Activated naive CD4-positive, alpha-beta T cell (primary cell): ENCODE measurements at regions not wholly inside any gene's neighbourhood (a gene's known extent, or its start where the extent isn't known, plus 50 kb on each side); places are given as distances from the start of the nearest gene placed in this dataset.
"Not testable (repeated sequence)": the region's sequence is repeated elsewhere in the genome, so short reads cannot be mapped to it uniquely, and the experiment has no call there.

Experiments
- DNase-seq, 4 experiments: peaks; one replicate each; lab custom pipeline; 2025; lab: John Stamatoyannopoulos, UW

DNA sequence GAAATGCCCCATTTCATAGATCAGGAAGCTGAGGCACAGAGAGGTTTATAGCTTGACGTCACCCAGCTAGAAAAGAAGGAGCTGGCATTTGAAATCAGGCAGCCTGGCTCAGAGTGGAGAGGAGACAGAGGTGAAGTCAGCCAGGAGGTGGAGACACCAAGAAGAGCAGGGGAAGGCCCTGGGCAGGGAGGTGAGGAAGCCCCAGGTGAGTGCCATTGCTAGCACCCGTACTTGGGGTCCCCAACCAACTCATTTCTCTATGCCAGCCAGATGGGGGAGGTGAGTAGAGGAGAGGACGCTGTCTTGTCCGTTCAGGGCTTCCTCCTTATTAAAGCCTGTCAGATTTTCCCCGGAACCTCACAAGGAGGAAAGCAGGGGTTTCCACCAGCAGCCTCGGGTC, 149.6 kb upstream of the TLE3 start:
- no peak for DNase-seq

GRCh38 chr15:70246623-70247220, 149.0 kb upstream of the TLE3 start:
- no peak for DNase-seq

DNA sequence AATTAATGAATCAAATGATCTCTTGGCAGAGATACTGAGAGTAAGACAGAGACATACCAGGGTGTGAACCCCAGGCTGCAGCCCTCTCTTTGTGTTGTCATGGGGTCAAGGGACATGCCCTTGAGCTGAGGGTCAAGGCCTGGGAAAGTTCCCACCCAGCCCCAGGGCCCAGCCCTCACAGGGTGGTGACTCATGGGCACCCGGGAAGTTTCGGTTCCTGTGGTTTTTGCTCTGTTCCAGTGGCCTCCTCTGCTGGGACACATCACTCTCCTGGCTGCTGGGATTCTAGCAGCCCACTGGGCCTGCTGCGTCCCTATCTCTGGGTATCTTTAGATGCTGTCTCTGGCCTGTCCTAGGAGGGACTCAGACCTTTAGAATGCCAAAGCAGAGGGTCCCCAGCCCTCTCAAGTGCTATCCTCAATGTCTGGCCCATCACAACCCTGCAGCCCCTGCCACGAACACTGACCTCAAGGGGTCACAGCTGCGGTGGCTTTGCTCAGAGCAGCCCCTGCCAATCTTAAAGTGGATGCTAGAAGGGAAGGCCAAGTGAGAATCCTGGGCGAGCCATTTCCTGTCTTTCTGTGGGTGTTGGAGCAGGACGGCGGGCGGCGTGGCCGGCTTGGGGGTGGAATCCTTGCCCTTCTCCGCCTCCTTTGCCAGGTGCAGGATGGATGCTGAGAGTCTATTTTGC, 148.4 kb upstream of the TLE3 start:
- DNase-seq: no peak

DNA sequence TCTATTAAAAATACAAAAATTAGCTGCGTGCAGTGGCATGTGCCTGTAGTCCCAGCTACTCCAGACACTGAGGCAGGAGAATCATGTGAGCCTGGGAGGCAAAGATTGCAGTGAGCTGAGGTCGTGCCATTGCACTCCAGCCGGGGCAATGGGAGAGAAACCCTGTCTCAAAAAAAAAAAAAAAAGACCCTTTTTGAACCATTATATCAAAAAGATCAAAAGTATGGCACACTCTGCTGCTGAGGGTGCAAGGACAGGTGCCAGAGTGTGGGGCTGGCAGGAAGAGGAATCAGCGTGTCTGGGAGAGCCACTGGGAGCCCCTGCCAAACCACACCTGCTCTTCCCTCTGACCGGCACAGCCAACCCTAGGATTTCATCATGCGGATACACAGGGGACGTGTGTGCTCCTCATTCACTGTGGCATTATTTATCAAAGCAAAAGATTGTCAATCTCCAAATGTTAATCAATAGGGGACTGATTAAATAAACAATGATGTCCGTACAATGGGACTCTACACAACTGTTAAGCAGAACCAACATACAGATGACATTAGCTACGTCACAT, 147.3 kb upstream of the TLE3 start:
- DNase-seq: no peak

DNA sequence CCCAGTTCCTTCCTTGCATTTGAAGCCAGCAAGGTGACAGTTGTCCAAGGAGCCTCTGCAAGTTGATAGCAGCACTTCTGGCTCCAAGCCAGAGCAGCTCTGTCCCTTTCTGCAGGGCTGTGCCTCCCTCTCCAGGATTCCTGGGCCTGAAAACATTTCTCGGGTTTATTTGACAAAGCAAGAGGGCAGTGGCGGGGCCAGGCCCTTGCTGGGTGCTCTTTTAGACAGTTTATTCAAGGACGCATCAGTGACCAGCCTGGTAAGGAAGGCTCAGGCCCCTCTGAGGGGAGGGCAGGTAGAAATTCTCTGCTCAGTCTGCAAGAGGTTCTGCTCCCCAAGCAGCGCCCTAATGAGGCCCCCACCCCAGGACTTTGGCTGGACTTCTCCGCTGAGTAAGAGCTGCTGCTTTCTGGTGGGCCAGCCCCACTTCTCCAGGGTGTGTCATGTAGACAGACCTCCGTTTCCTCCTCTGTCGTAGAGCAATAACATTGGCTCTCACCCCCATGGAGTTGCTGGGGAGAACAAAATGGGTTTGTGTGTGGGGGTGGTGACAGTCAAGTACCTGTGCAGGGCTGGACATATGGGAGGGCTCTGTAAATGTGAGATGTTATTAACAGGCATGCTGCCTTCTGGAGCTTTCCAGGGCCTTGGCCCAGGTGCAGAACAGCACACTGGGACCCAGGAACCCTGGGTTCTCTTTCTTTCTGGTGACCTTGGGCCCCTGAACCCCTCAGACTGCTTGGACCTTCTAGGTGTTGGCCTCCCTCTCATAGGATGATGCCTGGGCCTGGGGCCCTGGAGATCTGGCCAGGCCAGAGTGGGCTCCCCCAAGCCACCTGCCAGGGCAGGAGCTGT, 146.2 kb upstream of the TLE3 start:
- no peak for DNase-seq

GRCh38 chr15:70242951-70243685, 145.4 kb upstream of the TLE3 start:
- no peak for DNase-seq

DNA sequence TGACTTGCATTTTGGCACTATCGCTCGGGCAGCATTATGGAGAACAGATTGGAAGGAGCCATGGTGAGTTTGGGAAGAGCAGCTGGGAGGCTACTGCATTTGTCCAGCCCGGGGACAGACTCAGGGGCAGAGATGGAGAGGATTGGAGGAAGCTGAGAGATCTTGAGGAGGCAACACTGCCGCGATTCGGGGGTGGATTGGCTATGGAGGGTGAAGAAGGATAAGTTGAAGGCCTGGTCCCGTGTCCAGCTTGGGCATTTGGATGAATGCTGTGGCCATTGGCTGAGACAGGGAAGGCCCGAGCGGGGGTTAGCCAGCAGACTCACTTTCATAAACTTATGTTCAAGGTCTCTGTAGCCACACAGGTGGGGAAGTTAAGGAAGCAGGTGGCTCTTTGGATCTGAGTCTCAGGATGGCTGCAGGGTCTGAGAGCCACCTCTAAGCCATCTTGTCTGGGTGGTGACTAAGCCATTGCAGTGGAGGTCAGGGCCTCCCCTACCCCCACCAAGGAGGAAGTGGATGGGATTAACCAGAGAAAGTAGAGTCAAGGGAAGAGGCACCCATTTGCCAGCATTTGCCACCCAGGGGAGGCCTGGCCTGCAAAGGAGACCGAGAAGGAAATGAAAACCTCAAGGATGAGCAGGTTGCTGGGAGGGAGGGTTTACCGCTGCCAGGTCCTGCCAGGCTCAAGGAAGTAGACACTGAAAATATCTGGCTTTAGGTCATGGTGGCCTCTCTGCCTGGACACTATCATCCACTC, 144.0 kb upstream of the TLE3 start:
- DNase-seq: no peak

DNA sequence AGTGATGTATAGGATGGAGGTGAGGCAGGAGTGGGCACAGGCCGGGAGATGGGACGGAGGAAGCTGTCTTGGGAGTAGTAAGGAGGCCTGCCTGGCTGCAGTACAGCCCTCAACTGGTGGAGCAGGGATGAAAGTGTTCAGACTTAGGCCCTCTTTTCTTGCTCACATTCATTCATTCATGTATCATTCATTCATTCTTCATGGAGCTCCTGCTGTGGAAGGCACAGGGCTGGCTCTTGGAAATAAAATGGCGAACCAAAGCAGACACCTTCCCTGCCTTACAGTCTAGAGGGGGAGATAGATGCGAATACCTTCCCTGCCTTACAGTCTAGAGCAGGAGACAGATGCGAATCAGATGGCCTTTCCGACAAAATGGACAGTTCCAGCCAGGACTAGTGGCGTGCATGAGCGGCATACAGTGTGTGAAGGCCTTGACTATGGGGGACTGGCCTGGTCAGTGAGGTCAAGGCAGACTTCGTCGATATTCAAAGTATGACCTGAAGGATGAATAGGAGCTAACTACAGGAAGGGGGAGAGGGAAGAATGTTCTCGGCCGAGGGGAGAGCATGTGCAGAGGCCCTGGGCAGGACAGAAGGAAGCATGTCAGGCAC, 143.2 kb upstream of the TLE3 start:
- DNase-seq: no peak

DNA sequence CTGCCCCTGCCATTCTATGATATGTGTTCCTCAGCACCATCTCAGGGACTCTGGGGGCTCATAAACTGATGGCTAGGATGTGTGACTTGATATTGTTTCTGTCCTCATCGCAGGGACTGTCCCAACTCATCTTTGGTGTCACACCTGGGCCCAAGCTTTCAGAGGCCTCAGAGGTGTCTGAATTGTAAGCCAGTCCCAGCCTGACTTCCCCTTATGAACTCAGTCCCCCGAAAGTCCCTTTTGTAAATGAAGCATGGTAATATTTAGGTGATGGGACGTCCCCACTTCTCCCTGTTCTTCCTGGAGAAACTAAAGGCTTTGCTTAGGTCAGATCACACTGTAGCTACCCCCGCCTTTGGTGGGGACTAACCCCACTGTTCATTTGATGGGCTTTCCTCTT, 142.4 kb upstream of the TLE3 start:
- no peak for DNase-seq

DNA sequence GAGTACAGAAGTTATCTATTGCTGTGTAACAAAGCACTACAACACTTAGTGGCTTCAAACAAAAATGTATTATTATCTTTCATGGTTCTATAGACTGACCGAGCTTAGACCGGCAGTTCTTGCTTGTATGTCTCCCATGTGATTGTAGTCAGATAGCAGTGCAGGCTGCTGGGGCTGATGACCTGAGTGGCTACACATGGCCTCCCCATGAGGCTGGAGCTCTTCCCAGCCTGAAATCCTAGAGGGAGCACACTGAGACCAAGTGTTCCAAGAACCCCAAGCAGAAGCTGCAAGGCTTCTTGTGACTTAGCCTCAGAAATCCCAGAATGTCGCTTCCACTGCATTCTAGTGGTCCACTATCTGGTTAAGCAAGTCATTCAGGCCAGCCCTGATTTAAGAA, 141.2 kb upstream of the TLE3 start:
- DNase-seq: no peak

GRCh38 chr15:70237626-70238025, 139.9 kb upstream of the TLE3 start:
- no peak for DNase-seq

DNA sequence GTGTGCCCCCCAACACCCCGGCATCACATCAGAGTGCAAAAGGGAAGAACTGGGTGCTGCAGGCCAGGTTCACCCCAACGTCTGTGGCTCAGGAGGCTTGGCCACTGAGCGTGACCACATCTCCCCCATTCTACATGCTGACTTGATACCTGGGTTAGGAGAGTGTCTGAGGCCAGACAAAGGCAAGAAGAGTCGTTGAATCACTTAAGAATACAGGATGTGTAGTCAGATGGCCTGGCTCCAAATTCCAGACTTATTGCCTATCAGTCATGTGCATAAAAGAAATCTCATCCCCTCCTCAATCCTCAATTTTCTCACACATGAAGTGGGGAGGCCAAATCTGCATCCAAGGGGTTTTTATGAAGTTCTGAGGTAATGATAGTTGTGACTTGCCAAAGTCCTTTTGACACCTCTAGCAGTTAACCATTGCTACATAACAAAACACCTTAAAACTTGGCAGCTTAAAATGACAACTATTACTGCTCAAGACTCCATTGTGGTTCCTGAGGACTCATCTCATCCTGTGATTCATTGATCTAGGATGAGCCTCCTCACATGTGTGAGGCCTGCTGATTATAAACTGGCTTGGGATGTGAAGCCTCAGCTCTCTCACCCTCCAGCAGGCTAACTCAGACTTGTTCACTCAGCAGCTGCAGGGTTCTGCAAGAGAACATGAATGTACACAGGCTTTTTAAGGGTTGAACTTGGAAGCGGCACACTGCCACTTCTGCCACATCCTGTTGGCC, 138.8 kb upstream of the TLE3 start:
- no peak for DNase-seq

- no peak for DNase-seq
Observed at GRCh38 chr15:70235347-70235746, 137.6 kb upstream of the TLE3 start.

GRCh38 chr15:70234256-70234905, 136.7 kb upstream of the TLE3 start:
- DNase-seq: no peak

- no peak for DNase-seq
Observed at GRCh38 chr15:70231484-70231883, 133.8 kb upstream of the TLE3 start.

DNA sequence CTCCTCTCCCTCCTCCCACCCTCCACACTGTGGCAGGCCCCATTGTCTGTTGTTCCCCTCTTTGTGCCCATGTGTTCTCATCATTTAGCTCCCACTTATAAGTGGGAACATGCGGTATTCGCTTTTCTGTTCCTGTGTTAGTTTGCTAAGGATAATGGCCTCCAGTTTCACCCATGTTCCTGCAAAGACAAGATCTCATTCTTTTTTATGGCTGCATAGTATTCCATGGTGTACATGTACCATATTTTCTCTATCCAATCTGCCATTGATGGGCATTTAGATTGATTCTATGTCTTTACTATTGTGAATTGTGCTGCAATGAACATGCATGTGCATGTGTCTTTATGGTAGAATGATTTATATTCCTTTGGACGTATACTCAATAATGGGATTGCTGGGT, 130.2 kb upstream of the TLE3 start:
- not testable (repeated sequence) for DNase-seq

- no peak for DNase-seq
Observed at GRCh38 chr15:70227147-70227546, 129.4 kb upstream of the TLE3 start.

DNA sequence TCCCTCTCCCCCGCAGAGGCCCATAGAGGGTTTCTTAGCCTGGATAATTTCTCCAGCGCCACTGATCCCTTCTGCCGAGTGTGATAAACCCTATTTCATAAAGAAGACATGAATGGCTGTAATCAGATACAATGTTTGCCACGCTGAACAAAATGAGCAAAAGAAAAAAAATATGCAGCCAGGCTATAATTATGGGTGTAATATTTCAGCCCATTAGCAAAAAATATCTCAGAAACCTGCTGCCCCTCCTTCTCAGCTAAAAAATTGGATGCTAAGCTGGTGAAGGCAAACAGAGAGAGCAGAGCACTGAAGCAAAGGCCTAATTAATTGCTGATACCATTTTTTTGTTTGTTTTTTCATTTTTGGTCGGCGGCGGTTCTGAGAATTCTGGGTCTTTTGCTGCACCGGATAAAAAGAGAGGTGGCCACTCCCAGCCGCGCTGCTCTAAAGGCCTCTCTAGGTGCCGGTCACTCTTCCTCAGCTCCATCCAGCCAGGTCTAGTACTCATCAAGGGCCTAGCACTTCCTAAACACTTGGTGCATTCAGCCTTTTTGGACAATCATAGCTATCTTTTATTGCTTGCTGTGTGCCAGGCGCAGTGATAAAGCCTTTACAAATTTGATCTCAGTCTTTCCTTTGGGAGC, 128.7 kb upstream of the TLE3 start:
- no peak for DNase-seq

GRCh38 chr15:70225416-70225815, 127.7 kb upstream of the TLE3 start:
- no peak for DNase-seq
